NK-92 treated with Interleukin-12 subunit alpha and Interleukin-12 subunit beta, amount 100 ng/mL, for 24 hours (cell line): ENCODE measurements at regions not wholly inside any gene's neighbourhood (a gene's known extent, or its start where the extent isn't known, plus 50 kb on each side); places are given as distances from the start of the nearest gene placed in this dataset.
A peak's percentile ranks its signal among the peaks of the same experiment; 100 is the strongest.
"Not testable (repeated sequence)": the region's sequence is repeated elsewhere in the genome, so short reads cannot be mapped to it uniquely, and the experiment has no call there.

Experiments used
- DNase-seq: peaks from one replicate; lab custom pipeline; 2025; lab: John Stamatoyannopoulos, UW

DNA sequence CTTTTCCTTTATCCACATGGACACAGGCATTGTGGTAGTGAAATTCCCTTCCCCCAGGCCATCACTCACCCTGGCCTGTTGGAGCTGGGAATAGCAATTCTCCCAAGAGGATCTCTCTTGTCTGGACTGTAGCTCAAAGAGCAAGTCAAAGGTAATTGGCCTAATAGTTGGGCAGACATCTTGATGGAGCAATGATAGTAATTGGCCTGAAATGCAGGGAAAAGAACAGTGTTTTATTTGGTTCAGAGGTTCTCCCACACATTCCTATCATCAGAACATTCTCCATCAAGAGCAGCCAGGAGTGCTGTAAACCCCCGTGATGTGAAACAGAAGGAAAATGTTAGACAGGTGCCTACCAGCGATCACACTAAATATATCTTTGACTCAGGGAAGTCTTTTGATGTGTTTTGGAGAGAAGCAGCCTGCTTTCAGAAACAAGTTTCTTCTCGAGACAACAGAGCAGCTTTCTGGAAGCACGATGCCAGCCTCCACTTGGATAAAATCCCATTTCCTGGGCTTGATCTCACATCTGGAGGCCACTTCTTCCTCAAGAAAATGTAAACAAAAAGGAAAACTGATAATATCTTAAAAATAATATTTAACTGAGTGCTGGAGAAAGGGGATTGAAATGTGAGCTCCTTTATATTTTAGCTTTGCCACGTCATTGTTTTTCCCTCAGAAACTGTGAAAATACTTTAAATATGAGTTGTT, 198.1 kb upstream of the WWC1 start:
- DNase-seq, result no peak

DNA sequence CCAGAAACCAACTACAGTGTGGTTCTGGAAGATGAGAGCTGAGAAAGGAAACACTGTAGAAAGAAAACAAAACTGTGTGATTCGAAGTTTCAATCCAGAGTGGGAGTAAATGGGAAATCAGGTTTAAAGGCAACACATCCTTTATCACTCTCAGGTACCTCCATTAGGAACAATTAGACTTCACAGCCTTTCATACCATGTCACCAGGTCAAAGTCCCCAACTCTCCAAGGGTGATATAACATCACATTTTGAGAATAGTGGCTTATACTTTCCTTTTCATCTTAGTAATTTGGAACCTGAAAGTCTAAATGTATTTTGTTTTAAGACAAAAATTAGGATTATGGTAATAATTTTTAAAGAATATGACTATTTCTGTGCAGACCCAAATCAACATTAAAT, 194.9 kb upstream of the WWC1 start:
- DNase-seq, result no peak

DNA sequence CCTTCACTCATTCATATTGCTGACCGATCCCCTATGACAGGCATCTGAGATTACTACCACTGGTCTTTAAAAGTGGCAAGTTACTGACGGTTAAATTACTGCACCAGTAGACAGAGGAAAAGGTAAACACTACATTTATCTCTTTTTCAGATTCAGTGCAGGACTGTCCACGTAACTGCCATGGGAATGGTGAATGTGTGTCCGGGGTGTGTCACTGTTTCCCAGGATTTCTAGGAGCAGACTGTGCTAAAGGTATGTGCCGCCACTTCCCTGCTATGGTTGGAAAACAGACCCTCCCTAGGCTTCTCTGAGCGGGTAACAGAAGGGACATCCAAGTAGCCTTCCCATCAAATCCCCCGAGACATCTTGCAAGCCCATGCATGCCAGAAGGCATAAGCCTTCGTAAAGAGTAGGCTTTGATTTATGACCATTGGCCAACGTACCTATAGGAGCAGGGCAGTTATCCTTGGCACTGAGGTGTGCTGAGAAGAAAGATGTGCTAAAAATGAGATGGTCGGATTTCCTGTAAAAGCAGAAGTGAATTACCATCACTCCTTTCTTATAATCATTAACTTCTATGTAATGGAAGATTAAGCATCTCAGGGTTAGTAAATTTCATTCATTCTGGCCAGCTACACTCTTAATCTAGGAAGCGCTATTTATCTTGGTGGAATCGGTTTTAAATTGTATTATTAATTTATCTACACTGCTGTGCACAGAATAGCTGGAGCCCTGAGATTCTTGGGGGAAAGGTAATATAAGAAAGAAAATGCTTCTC, 193.4 kb upstream of the WWC1 start:
- no peak for DNase-seq

DNA sequence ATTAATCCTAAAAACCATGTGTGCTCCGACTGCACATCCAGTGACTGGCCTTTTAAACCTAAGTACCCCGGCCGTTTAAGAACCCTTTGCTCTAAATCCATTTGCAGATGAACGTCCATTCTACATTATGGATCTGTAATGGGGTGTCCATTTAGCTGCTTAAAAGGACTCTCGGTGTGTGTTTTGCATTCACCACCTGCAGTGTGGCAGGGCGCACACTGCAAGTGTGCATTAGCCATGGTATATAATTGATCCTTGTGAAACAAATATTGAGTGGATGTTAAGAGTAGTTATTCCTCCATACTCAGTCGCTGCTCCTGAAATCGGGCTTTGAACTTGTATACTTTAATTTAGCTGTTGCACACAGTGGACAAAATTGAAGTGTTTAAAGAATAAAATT, 190.1 kb upstream of the WWC1 start:
- no peak for DNase-seq

DNA sequence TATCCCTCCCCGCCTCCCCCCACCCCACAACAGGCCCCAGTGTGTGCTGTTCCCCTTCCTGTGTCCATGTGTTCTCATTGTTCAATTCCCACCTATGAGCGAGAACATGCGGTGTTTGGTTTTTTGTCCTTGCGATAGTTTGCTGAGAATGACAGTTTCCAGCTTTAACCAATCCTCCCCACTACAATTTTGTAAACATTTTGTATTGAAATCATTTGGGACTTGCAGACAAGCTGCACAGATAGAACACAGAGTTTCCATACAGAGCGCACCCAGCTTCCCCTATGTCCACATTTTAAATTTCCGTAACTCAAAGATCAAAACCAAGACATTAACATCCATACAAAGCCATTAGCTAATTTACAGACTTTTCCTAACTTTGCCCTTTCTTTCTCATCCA, 188.4 kb upstream of the WWC1 start:
- not testable (repeated sequence) for DNase-seq

- no peak for DNase-seq
Observed at GRCh38 chr5:168104350-168104749, 187.1 kb upstream of the WWC1 start.

GRCh38 chr5:168104811-168105481, 186.5 kb upstream of the WWC1 start:
- DNase-seq, result no peak

- no peak for DNase-seq
Observed at GRCh38 chr5:168106008-168106761, 185.3 kb upstream of the WWC1 start.

DNA sequence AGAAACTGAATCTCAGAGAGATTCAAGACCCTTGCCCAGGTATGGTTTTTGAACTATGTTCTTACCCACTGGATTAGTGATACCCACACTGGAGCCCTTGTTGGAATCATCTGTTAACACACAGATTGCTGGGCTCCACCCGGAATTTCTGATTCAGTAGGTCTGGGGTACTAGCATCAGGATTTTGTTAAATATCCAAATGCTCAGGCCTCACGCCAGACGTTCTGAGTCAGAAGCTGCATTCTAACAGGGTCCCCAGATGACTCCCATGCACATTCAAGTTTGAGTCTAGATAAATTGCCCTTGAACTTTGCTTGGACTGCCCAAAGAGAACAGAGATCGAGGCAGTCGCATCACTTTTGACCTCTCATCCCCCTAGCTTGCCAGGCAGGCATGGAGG, 182.0 kb upstream of the WWC1 start:
- no peak for DNase-seq

DNA sequence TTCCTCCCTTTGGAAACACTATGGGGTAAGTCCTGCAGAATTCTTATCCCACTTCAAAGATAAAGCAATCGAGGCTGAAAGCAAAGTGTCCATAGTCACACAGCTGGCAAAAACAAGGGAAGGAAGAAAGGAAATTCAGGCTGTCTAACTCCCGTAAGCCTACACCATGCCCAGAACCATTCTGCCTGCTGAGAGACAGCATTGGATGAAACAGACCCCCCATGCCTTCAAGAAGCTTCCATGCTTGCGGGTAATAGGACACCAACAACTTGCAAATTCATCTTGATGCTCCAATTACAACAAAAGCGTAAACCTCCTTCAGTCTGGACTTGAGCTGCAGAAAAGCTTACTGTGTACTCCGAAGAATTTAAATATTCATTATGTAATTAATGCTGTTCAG, 181.1 kb upstream of the WWC1 start:
- DNase-seq, result no peak

GRCh38 chr5:168110870-168111832, 180.3 kb upstream of the WWC1 start:
- no peak for DNase-seq

DNA sequence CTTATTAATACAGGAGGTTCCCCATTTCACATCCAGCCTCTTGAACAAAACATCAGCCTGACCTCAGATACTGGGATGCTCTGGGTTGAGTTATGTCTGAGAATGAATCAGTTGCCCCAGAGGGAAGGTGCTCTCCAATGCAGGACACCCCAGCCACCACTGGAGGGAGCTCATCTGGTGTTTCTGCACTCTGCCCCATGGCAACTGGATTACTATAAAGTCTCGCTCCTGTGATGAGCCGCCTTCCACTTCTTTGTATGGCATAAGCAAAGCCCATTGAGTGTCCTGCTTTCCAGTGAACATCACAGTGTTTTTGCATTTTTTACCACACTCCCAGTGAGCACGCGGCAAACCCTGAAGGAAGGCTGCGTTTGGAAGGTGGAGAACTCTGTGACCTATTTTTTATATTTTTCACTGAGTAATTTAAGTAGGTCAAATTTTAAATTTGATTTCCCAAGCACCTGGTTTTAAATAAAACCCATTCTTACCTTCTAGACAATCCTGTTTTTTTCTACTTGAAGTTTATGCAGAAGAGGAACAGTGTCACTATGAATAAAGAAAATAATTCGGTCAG, 176.9 kb upstream of the WWC1 start:
- peak; percentile 15 for DNase-seq

DNA sequence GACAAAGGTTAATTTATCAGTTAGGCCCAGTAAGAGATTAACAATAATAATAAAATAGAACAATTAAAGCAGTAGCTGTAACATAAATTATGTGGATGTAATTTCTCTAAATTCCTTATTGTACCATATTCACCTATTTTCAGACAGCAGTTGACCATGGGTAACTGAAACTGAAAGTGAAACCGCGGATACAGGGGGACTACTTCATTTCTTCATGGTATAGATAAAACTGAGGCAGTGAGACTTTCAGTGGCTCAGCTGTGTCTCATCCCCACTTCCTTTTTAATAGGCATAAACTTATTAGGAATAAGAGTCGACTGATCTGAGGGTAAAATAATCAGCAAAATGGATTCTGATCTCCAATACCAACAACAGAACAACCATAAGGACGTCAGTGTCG, 174.0 kb upstream of the WWC1 start:
- no peak for DNase-seq

DNA sequence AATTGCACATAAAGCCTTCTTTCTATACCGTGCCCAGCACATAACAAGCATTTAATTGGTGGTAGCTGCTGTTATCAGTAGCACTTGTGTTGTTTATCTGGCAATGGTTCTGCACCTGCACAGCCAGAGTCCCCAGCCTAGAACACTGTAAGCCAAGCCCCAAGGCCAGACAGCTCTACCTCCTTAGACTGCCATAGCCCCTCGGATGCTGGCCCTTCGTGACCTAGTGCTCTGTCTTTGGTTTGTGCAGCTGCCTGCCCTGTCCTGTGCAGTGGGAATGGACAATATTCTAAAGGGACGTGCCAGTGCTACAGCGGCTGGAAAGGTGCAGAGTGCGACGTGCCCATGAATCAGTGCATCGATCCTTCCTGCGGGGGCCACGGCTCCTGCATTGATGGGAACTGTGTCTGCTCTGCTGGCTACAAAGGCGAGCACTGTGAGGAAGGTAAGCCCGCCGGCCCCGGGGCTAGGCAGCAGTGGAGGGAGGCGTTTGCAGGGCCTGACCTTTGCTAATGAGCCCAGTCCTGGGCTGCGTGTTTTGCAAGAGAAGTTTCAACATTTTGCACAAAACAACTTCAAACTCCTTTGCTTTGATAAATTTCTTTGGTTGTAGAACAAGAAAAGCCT, 173.3 kb upstream of the WWC1 start:
- DNase-seq, result no peak

- DNase-seq, result no peak
Observed at GRCh38 chr5:168120401-168121137, 170.9 kb upstream of the WWC1 start.

- DNase-seq, result no peak
Observed at GRCh38 chr5:168121138-168121494, 170.3 kb upstream of the WWC1 start.

DNA sequence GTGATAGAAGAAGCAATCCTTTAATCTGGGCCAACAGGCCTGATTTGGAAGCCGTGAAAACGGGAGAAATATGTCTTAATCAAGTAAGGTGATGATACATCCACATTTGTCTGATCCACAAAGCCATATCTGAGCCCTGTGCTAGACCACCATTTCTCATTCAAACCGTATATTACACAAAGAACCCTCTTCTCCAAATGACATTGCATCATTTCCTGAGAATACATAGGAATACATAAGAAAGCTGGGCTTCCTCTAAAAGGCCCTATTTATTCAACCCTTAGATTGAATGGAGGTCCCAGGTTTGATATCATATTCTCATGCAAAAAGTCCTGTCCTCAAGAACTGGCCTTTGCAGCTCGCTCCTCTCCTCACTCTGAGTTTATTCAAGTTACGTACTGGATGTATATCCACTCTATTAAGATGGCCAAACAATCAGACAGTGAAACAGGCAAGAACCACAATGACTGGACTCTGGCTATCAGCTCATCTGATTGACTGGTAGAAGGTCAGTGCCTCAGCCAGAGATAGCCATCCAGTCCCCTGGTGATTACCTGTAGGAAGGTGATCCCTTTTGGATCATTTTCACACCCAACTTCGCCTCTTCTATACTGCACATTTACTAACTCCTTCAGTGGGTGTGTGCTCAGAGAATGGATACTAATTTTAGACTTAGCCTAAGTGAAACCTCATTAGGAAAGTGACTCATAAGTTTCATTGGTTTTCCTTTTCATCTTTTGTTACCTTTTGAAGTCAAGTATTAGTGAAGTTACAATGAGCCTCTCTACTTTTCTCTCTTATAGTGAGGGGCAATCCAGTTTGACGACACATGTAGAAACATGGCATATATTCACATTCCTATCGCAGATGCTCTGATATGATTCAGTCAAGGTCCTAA, 167.6 kb upstream of the WWC1 start:
- DNase-seq, result no peak

DNA sequence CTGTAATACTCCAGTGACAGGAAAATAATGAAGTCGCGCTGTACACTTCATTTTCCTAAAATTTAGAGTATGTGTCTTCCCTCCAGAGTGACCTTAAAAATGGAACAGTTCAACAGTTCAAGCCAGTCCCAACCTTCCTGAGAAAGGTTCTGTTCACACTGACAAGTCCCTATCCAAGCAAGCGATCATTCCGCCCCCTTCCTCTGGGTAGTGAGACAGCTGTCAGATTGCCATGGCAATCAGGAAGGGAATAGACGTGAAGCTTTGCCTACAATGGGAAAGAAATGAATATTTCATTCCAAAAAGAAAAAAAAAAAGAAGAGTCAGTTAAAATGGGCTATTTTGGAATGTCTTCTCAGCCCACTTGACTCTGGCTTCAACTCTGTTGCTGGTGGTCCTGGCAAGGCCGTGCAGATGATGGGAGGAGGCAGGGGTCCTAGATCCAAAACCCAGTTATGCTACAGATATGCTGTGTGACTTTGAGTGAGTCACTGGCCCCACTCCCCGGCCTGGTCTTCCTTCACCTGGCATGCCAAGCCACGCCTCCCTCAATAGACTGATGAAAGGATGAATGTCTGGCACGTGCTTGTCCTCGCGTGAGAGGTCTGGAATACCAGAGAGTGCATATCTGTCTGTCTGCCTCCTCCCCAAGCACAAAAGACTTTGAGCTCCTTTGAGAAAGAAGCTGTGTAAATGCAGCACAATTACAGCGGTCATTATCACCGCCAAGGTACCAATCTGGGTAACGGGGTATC, 165.8 kb upstream of the WWC1 start:
- no peak for DNase-seq
